PFSK-1 (cell line): ENCODE measurements at regions not wholly inside any gene's neighbourhood (a gene's known extent, or its start where the extent isn't known, plus 50 kb on each side); places are given as distances from the start of the nearest gene placed in this dataset.

Source experiments
- FOXP2 ChIP-seq: optimal IDR thresholded peaks from 2 replicates; pipeline ENCODE3; 2011; ENCODE audit warnings: borderline replicate concordance, control low read depth, inconsistent platforms; ENCODE audit not compliant: insufficient read depth; ENCODE audit errors: extremely low read length, extremely low read depth
- POLR2AphosphoS5 ChIP-seq: IDR thresholded peaks from 2 replicates; pipeline ENCODE4 v1.6.1; 2012; ENCODE audit warnings: low read depth, mild to moderate bottlenecking, control low read depth, low read length, moderate library complexity
- SIN3A ChIP-seq: IDR thresholded peaks from 2 replicates; pipeline ENCODE4 v1.6.1; 2012; ENCODE audit warnings: mild to moderate bottlenecking, low read length, moderate library complexity, borderline replicate concordance; ENCODE audit not compliant: insufficient read depth
- TAF1 ChIP-seq: IDR thresholded peaks from 2 replicates; pipeline ENCODE4 v1.6.1; 2012; ENCODE audit warnings: low read length, control low read depth, borderline replicate concordance; ENCODE audit not compliant: insufficient read depth
- TF ChIP-seq, protein P1 (sequence below), 2 experiments: IDR thresholded peaks; 2 replicates each; pipeline versions ENCODE4 v1.6.1 to v1.8.0; 2011 to 2012; ENCODE audit warnings: low read depth in 2 of 2, low read length in 2 of 2, control low read depth in 1 of 2, inconsistent platforms in 1 of 2, mild to moderate bottlenecking in 1 of 2, moderate library complexity in 1 of 2; ENCODE audit not compliant: insufficient read depth in 1 of 2

DNA sequence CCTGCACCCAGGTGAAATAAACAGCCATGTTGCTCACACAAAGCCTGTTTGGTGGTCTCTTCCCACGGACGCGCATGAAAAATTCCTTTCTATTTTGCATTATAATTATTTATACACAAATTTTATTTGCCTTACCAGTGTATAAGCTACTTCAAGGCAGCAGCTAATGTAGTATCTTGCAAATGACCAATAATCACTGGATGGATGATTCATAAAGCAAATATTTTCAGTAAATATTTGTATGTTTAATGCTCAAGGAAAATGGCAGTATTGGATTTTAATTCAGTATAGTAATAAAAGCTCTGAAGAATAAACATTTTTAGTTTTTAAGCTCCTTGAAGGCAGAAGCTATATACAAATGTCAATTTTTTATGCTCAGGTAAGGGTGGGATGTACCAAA, 158.7 kb upstream of the NANOGP8 start:
- TF ChIP-seq, protein P1, sequence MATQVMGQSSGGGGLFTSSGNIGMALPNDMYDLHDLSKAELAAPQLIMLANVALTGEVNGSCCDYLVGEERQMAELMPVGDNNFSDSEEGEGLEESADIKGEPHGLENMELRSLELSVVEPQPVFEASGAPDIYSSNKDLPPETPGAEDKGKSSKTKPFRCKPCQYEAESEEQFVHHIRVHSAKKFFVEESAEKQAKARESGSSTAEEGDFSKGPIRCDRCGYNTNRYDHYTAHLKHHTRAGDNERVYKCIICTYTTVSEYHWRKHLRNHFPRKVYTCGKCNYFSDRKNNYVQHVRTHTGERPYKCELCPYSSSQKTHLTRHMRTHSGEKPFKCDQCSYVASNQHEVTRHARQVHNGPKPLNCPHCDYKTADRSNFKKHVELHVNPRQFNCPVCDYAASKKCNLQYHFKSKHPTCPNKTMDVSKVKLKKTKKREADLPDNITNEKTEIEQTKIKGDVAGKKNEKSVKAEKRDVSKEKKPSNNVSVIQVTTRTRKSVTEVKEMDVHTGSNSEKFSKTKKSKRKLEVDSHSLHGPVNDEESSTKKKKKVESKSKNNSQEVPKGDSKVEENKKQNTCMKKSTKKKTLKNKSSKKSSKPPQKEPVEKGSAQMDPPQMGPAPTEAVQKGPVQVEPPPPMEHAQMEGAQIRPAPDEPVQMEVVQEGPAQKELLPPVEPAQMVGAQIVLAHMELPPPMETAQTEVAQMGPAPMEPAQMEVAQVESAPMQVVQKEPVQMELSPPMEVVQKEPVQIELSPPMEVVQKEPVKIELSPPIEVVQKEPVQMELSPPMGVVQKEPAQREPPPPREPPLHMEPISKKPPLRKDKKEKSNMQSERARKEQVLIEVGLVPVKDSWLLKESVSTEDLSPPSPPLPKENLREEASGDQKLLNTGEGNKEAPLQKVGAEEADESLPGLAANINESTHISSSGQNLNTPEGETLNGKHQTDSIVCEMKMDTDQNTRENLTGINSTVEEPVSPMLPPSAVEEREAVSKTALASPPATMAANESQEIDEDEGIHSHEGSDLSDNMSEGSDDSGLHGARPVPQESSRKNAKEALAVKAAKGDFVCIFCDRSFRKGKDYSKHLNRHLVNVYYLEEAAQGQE (IDR thresholded peaks at IDR 0.05; ENCODE audit: insufficient read depth in 1 of 2, low read depth in 2 of 2, low read length in 2 of 2) = no peak
- TF ChIP-seq POLR2AphosphoS5 (no peak), TAF1 (no peak), FOXP2 (no peak), SIN3A (no peak)

DNA sequence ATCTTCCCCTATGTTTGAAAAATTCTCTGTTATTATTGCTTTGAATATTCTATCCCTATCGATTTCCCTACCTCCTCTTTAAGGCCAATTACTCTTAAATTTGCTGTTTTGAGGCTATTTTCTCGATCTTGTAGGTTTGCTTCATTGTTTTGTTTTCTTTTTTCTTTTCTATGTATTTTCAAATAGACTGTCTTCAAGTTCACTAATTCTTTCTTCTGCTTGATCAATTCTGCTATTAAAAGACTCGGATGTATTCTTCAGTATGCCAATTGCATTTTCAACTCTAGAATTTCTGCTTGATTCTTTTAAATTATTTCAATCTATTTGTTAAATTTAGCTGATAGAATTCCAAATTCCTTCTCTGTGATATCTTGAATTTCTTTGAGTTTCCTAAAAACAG, 144.0 kb upstream of the NANOGP8 start:
- no peak for TF ChIP-seq POLR2AphosphoS5
- TF ChIP-seq SIN3A = no peak
- TF ChIP-seq, protein P1 (IDR thresholded peaks at IDR 0.05; ENCODE audit: insufficient read depth in 1 of 2, low read depth in 2 of 2, low read length in 2 of 2) = no peak
- TF ChIP-seq TAF1 = no peak
- TF ChIP-seq FOXP2 = no peak

DNA sequence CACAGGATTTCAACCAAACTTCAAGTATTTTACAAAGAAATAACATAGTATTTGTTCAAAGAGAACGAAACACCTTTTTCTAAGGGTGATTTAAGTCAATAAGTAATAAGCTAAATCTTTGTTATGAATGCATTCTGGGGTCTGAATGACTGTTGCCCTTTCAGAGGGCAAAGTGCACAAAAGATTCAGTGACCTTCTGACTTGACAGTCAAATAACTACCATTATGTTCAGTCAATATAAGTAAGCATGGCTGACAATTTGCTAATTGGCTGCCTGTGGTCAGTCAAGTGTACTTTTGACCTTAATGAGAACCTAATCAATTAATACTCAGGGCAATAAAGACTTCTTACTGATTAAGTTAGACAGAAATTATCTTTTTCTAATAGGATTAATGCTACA, 133.1 kb upstream of the NANOGP8 start:
- TF ChIP-seq TAF1 = no peak
- no peak for TF ChIP-seq FOXP2
- no peak for TF ChIP-seq SIN3A
- TF ChIP-seq POLR2AphosphoS5 = no peak
- TF ChIP-seq, protein P1 (IDR thresholded peaks at IDR 0.05; ENCODE audit: insufficient read depth in 1 of 2, low read depth in 2 of 2, low read length in 2 of 2) = no peak

DNA sequence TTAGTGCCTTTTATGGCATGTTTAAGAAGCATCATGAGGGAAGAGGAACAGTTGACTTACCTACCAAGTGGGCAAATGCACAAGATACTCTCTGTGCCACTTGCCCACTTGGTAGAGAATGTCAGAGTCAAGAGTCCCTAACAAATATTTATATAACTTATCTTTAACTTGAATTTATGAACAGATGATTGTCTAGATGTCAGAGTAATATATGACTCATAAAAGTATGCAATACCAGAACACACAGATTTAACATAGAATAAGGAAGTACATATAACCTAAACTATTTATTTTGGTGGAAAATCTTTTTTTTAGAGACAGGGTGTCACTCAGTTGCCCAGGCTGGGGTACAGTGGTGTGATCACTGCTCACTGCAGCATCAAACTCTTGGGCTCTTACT, 130.0 kb upstream of the NANOGP8 start:
- TF ChIP-seq, protein P1 (IDR thresholded peaks at IDR 0.05; ENCODE audit: insufficient read depth in 1 of 2, low read depth in 2 of 2, low read length in 2 of 2) = no peak
- TF ChIP-seq POLR2AphosphoS5 (no peak), FOXP2 (no peak), TAF1 (no peak), SIN3A (no peak)
